Fibroblast of the aortic adventitia (primary cell): ENCODE measurements at regions not wholly inside any gene's neighbourhood (a gene's known extent, or its start where the extent isn't known, plus 50 kb on each side); places are given as distances from the start of the nearest gene placed in this dataset.

Source experiments
- DNase-seq: peaks from one replicate; pipeline ENCODE4 v3.0.0-alpha.2; 2010; ENCODE audit warnings: low read depth
- H3K4me3 ChIP-seq: 2 replicates; pipeline ENCODE4 v1.5.1; 2011; ENCODE audit warnings: low read depth, mild to moderate bottlenecking, control low read depth, low read length, moderate library complexity
- CTCF ChIP-seq: IDR thresholded peaks from 2 replicates; pipeline ENCODE4 v1.5.1; 2011; ENCODE audit warnings: mild to moderate bottlenecking, low read length, control low read depth, inconsistent platforms; ENCODE audit not compliant: insufficient read depth

- H3K4me3 ChIP-seq: no peak overlapping the region
- no peak for TF ChIP-seq CTCF
- no peak for DNase-seq
These were observed 411.6 kb downstream of the RPS24 start for GRCh38 chr10:78445308-78445707.

GRCh38 chr10:78448470-78448869, 414.8 kb downstream of the RPS24 start:
- TF ChIP-seq CTCF: no peak
- no peak for DNase-seq
- H3K4me3 ChIP-seq: no peak overlapping the region

- no peak for DNase-seq
- no peak for TF ChIP-seq CTCF
- no peak overlapping the region for H3K4me3 ChIP-seq
These were observed 415.3 kb downstream of the RPS24 start for GRCh38 chr10:78448994-78449418.

- DNase-seq: no peak
These were observed 415.9 kb downstream of the RPS24 start for GRCh38 chr10:78449554-78449953.

GRCh38 chr10:78450239-78450638, 416.6 kb downstream of the RPS24 start:
- no peak overlapping the region for H3K4me3 ChIP-seq
- TF ChIP-seq CTCF: no peak

More at GRCh38 chr10:78449554-78449953, 415.9 kb downstream of the RPS24 start:
- no peak for TF ChIP-seq CTCF
- H3K4me3 ChIP-seq: no peak overlapping the region

GRCh38 chr10:78450807-78451485, 417.3 kb downstream of the RPS24 start:
- TF ChIP-seq CTCF: no peak
- DNase-seq: no peak
- no peak overlapping the region for H3K4me3 ChIP-seq

More at GRCh38 chr10:78450239-78450638, 416.6 kb downstream of the RPS24 start:
- DNase-seq: no peak

GRCh38 chr10:78451592-78451991, 417.9 kb downstream of the RPS24 start:
- H3K4me3 ChIP-seq: no peak overlapping the region
- DNase-seq: peak; percentile 48
- TF ChIP-seq CTCF: no peak
